DOHH2 (cell line): ENCODE measurements at regions not wholly inside any gene's neighbourhood (a gene's known extent, or its start where the extent isn't known, plus 50 kb on each side); places are given as distances from the start of the nearest gene placed in this dataset.

Experiments used
- H3F3A ChIP-seq: fragments of 200-600 bp; sonication (generic), shearing (Covaris generic); 2 replicates; pipeline ENCODE4 v1.6.0; 2016; ENCODE audit warnings: antibody characterized with exemption, mild to moderate bottlenecking; ENCODE audit not compliant: control insufficient read depth, insufficient read depth
- H3K27ac ChIP-seq: fragments of 200-600 bp; sonication (generic); 2 replicates; pipeline ENCODE4 v1.5.1; 2014; ENCODE audit warnings: low read depth, mild to moderate bottlenecking, low read length, moderate library complexity
- H3K27me3 ChIP-seq: fragments of 200-600 bp; sonication (generic); 2 replicates; pipeline ENCODE4 v1.6.1; 2014; ENCODE audit warnings: mild to moderate bottlenecking, low read length, mixed read lengths; ENCODE audit not compliant: control insufficient read depth
- H3K36me3 ChIP-seq: fragments of 200-600 bp; sonication (generic); 2 replicates; pipeline ENCODE4 v1.6.1; 2014; ENCODE audit warnings: mild to moderate bottlenecking, low read length, moderate library complexity, mixed read lengths; ENCODE audit not compliant: control insufficient read depth
- H3K4me1 ChIP-seq: fragments of 200-600 bp; sonication (generic); 2 replicates; pipeline ENCODE4 v1.6.1; 2014; ENCODE audit warnings: mild to moderate bottlenecking, low read length, mixed read lengths; ENCODE audit not compliant: control insufficient read depth
- H3K4me2 ChIP-seq: fragments of 200-600 bp; sonication (generic); 2 replicates; pipeline ENCODE4 v1.6.0; 2014; ENCODE audit warnings: mild to moderate bottlenecking, low read length, moderate library complexity
- H3K4me3 ChIP-seq: fragments of 200-600 bp; sonication (generic); 2 replicates; pipeline ENCODE4 v1.5.1; 2014; ENCODE audit warnings: mild to moderate bottlenecking, low read length, mixed read lengths
- H3K79me2 ChIP-seq: fragments of 200-600 bp; sonication (generic); 2 replicates; pipeline ENCODE4 v1.6.1; 2014; ENCODE audit warnings: mild to moderate bottlenecking, low read length, mixed read lengths; ENCODE audit not compliant: control insufficient read depth
- H3K9me2 ChIP-seq: fragments of 200-600 bp; sonication (generic); replicated peaks from 2 replicates; pipeline ENCODE4 v1.6.1; 2014; ENCODE audit warnings: mild to moderate bottlenecking, low read length, mixed read lengths; ENCODE audit not compliant: control insufficient read depth
- H3K9me3 ChIP-seq: fragments of 200-600 bp; sonication (generic); 2 replicates; pipeline ENCODE4 v1.6.1; 2014; ENCODE audit warnings: antibody characterized with exemption, low read length, mixed read lengths; ENCODE audit not compliant: control insufficient read depth, insufficient read depth
- H4K20me1 ChIP-seq: fragments of 200-600 bp; sonication (generic); 2 replicates; pipeline ENCODE4 v1.6.0; 2014; ENCODE audit warnings: low read depth, mild to moderate bottlenecking, antibody characterized with exemption, low read length, moderate library complexity; ENCODE audit not compliant: control insufficient read depth, insufficient read depth
- EZH2phosphoT487 ChIP-seq: fragments of 200-600 bp; sonication (generic); IDR thresholded peaks from 2 replicates; pipeline ENCODE4 v1.6.1; 2017; ENCODE audit warnings: borderline replicate concordance, mild to moderate bottlenecking, antibody characterized with exemption, low read length, moderate library complexity, mixed read lengths
- TF ChIP-seq, protein P1 (sequence below): fragments of 200-600 bp; sonication (generic); IDR thresholded peaks from one replicate; pipeline ENCODE4 v1.5.1; 2014; ENCODE audit warnings: antibody characterized with exemption, mild to moderate bottlenecking, low read depth, low read length; ENCODE audit not compliant: poor library complexity, severe bottlenecking

DNA sequence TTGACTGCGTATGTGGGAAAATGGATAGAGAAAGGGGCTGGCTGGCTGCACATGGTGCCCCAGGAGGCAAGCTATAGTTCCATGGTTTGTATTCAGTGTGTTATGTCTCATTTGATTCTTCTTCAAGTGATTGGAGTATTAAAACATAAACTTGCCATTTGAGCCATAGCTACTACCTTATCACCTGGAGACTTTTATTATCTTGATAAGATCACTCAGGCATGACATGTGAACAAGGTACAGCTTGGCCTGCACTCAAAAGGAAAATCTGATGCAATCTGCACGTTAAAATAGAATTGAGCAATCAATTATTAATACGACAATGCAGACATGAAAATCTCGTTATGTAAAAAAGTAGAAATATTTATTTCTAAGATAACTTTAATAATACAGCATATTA lies 116.9 kb downstream of the RND3 start:
- Histone ChIP-seq H3K4me2 (no peak overlapping the region), H3K9me3 (no peaks in the 10 kb centered on the region), H3K27me3 (no peaks in the 10 kb centered on the region), H3K9me2 (no peaks in the 10 kb centered on the region; the same call in 1 of the 2 replicates), H3K4me3 (no peak overlapping the region), H3F3A (no peaks in the 10 kb centered on the region), H4K20me1 (no peaks in the 10 kb centered on the region), H3K4me1 (no peaks in the 10 kb centered on the region), H3K79me2 (no peaks in the 10 kb centered on the region), H3K36me3 (no peaks in the 10 kb centered on the region), H3K27ac (no peak overlapping the region)
- TF ChIP-seq, protein P1, sequence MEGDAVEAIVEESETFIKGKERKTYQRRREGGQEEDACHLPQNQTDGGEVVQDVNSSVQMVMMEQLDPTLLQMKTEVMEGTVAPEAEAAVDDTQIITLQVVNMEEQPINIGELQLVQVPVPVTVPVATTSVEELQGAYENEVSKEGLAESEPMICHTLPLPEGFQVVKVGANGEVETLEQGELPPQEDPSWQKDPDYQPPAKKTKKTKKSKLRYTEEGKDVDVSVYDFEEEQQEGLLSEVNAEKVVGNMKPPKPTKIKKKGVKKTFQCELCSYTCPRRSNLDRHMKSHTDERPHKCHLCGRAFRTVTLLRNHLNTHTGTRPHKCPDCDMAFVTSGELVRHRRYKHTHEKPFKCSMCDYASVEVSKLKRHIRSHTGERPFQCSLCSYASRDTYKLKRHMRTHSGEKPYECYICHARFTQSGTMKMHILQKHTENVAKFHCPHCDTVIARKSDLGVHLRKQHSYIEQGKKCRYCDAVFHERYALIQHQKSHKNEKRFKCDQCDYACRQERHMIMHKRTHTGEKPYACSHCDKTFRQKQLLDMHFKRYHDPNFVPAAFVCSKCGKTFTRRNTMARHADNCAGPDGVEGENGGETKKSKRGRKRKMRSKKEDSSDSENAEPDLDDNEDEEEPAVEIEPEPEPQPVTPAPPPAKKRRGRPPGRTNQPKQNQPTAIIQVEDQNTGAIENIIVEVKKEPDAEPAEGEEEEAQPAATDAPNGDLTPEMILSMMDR = no peak

- Histone ChIP-seq H3K4me1 (no peaks in the 10 kb centered on the region), H3K27ac (no peak overlapping the region), H4K20me1 (no peaks in the 10 kb centered on the region), H3K4me2 (no peak overlapping the region), H3K27me3 (no peaks in the 10 kb centered on the region), H3K36me3 (no peaks in the 10 kb centered on the region), H3K9me2 (no peaks in the 10 kb centered on the region; the same call in 1 of the 2 replicates), H3F3A (no peaks in the 10 kb centered on the region), H3K79me2 (no peaks in the 10 kb centered on the region), H3K9me3 (no peaks in the 10 kb centered on the region), H3K4me3 (no peak overlapping the region)
- TF ChIP-seq EZH2phosphoT487 = no peak
- TF ChIP-seq, protein P1 = no peak
Observed at GRCh38 chr2:150369862-150370261, 117.6 kb downstream of the RND3 start.

DNA sequence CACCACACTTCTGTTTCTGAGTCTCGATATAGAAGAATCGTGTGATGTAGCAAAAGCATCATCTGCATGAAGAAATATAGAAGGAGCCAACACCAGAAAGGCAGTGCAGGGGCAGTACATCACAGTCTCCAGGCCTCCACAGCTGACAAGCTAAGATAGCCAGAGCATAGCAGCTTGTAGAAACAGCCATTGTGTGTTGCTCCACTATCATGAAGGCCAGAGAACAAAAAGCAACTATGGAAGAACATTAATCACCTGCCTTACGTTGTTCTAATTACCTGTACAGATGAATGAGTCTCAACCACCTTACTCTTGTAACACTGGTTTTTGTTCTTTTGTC lies 129.0 kb downstream of the RND3 start:
- no peaks in the 10 kb centered on the region for H3F3A ChIP-seq
- TF ChIP-seq, protein P1 = no peak
- TF ChIP-seq EZH2phosphoT487 = no peak
- no peaks in the 10 kb centered on the region for H3K9me2 ChIP-seq
- no peak overlapping the region for H3K4me2 ChIP-seq
- H4K20me1 ChIP-seq = no peaks in the 10 kb centered on the region
- no peaks in the 10 kb centered on the region for H3K36me3 ChIP-seq
- no peak overlapping the region for H3K27ac ChIP-seq
- no peaks in the 10 kb centered on the region for H3K27me3 ChIP-seq
- no peak overlapping the region for H3K4me3 ChIP-seq
- H3K79me2 ChIP-seq = no peaks in the 10 kb centered on the region
- H3K9me3 ChIP-seq = no peaks in the 10 kb centered on the region
- no peaks in the 10 kb centered on the region for H3K4me1 ChIP-seq

- Histone ChIP-seq H3F3A (no peaks in the 10 kb centered on the region), H3K27me3 (no peaks in the 10 kb centered on the region), H3K79me2 (no peaks in the 10 kb centered on the region), H3K27ac (no peak overlapping the region), H4K20me1 (no peaks in the 10 kb centered on the region), H3K4me1 (no peaks in the 10 kb centered on the region), H3K9me2 (no peaks in the 10 kb centered on the region), H3K4me3 (no peak overlapping the region), H3K4me2 (no peak overlapping the region), H3K36me3 (no peaks in the 10 kb centered on the region), H3K9me3 (no peaks in the 10 kb centered on the region)
- TF ChIP-seq EZH2phosphoT487 = no peak
- TF ChIP-seq, protein P1 = no peak
Observed at GRCh38 chr2:150357770-150358467, 129.5 kb downstream of the RND3 start.
